ENCODE measurements at regions not wholly inside any gene's neighbourhood (a gene's known extent, or its start where the extent isn't known, plus 50 kb on each side); places are given as distances from the start of the nearest gene placed in this dataset.

GRCh38 chr1:209517681-209518050, 65.8 kb upstream of the CAMK1G start:
- no peak for DNase-seq (ENCODE audit: low read depth)
- TF ChIP-seq CTCF (IDR thresholded peaks at IDR 0.05; ENCODE audit: insufficient read depth, low read length, poor library complexity, severe bottlenecking): no peak
- Histone ChIP-seq H3K27me3 (ENCODE audit: control insufficient read depth, insufficient read depth, low read length) (no peaks in the 10 kb centered on the region), H3K4me3 (ENCODE audit: low read depth, low read length) (no peak overlapping the region), H3K36me3 (ENCODE audit: control insufficient read depth, insufficient read depth, low read length) (no peaks in the 10 kb centered on the region)

DNA sequence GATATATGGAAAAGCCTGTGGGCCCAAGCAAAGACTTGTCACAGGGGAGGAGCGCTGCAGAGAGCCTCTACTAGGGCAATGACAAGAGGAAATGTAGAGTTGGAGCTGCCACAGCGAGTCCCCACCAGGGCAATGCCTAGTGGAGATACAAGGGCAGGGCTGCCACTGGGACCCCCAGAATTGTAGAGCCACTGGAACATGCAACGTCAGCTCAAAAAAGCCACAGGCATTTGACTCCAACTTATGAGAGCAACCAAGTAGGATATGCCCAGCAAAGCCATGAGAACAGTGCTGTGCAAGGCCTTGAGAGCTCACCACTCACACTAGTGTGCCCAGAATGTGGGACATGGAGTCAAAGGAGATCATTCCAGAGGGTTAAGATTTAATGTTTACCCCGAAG, 63.7 kb upstream of the CAMK1G start:
- TF ChIP-seq CTCF (IDR thresholded peaks at IDR 0.05; ENCODE audit: insufficient read depth, low read length, poor library complexity, severe bottlenecking): no peak
- no peaks in the 10 kb centered on the region for H3K27me3 ChIP-seq (ENCODE audit: control insufficient read depth, insufficient read depth, low read length)
- DNase-seq (ENCODE audit: low read depth): no peak
- H3K36me3 ChIP-seq (ENCODE audit: control insufficient read depth, insufficient read depth, low read length): no peaks in the 10 kb centered on the region
- no peak overlapping the region for H3K4me3 ChIP-seq (ENCODE audit: low read depth, low read length)

DNA sequence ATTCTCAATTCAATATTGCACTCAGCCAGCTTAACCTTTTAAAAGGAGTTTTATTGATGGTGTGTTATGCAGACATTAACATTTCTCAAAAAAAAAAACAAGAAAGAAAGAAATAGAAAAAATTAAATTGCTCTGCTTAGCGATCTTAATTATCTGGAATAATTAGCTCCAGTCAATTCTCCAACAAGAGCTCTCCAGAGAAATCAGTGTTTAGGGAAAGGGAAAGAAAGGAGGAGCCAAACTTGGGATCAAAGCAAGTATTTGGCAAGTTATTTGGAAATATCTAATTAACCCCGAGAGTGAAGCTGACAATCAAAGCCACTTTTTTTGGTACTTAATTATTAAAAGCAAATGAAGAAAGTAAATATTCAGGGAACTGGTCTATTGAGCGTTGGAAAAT, 60.7 kb upstream of the CAMK1G start:
- DNase-seq (ENCODE audit: low read depth): no peak
- Histone ChIP-seq H3K36me3 (ENCODE audit: control insufficient read depth, insufficient read depth, low read length) (no peaks in the 10 kb centered on the region), H3K27me3 (ENCODE audit: control insufficient read depth, insufficient read depth, low read length) (no peaks in the 10 kb centered on the region), H3K4me3 (ENCODE audit: low read depth, low read length) (no peak overlapping the region)
- TF ChIP-seq CTCF (IDR thresholded peaks at IDR 0.05; ENCODE audit: insufficient read depth, low read length, poor library complexity, severe bottlenecking): no peak

GRCh38 chr1:209526137-209526536, 57.4 kb upstream of the CAMK1G start:
- H3K27me3 ChIP-seq (ENCODE audit: control insufficient read depth, insufficient read depth, low read length): no peaks in the 10 kb centered on the region
- no peaks in the 10 kb centered on the region for H3K36me3 ChIP-seq (ENCODE audit: control insufficient read depth, insufficient read depth, low read length)
- DNase-seq (ENCODE audit: low read depth): no peak
- no peak for TF ChIP-seq CTCF (IDR thresholded peaks at IDR 0.05; ENCODE audit: insufficient read depth, low read length, poor library complexity, severe bottlenecking)
- no peak overlapping the region for H3K4me3 ChIP-seq (ENCODE audit: low read depth, low read length)

DNA sequence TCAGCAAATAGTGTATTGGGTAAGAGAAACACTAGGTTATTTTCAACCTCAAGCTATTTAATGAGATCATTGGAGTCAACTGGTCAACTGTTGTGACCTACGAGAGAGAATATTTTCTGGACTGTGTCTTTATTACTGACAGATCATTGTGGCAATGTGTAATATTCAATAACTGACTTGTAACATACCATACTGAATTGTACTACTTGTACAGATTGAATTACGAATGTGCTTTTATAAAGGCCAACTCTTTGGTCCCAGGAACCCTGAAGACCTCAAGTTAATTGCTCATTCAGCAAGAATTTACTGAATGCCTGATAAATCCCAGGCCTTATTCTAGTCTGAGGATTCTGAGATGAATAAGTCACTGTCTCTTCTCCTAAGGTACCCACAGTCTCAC, 56.1 kb upstream of the CAMK1G start:
- no peaks in the 10 kb centered on the region for H3K27me3 ChIP-seq (ENCODE audit: control insufficient read depth, insufficient read depth, low read length)
- peak; percentile 72 for DNase-seq (ENCODE audit: low read depth)
- TF ChIP-seq CTCF (IDR thresholded peaks at IDR 0.05; ENCODE audit: insufficient read depth, low read length, poor library complexity, severe bottlenecking): no peak
- H3K36me3 ChIP-seq (ENCODE audit: control insufficient read depth, insufficient read depth, low read length): no peaks in the 10 kb centered on the region
- no peak overlapping the region for H3K4me3 ChIP-seq (ENCODE audit: low read depth, low read length)

DNA sequence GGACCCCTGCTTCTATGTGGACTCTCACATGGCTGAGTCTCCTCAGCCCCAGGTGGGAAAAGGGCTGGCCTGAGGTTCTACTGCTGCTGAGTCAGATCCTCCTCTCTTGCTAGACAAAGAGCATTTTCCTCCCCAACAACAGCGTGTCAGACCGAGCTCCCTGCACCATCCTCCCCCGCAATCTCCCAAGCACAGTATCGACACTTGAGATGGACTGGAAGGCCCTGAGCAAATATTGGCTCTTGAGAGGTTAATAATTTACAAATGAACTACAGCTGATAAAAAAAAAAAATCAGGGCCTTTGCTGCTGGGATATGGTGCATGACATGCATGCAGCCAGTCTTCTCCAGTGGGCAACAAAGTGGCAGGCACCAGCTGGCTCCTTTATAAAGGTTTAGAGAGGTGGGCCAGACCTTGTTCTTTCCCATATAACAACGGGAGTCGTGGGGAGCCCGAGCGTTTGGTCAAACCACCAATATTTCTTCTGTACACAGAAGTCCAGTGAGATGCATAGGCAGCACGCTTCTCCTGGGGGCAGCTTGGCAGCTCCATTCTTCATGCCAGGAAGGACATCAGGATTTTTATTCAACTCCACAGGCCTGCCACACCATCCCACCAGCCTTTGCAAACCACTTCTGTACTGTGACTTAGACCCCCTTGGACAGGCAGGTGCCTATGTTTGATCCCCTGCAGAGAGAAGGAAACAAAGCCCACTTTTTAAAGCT, 55.4 kb upstream of the CAMK1G start:
- peak; percentile 92 for DNase-seq (ENCODE audit: low read depth)
- no peaks in the 10 kb centered on the region for H3K36me3 ChIP-seq (ENCODE audit: control insufficient read depth, insufficient read depth, low read length)
- no peak for TF ChIP-seq CTCF (IDR thresholded peaks at IDR 0.05; ENCODE audit: insufficient read depth, low read length, poor library complexity, severe bottlenecking)
- H3K4me3 ChIP-seq (ENCODE audit: low read depth, low read length): no peak overlapping the region
- no peaks in the 10 kb centered on the region for H3K27me3 ChIP-seq (ENCODE audit: control insufficient read depth, insufficient read depth, low read length)
